Naive B cell (primary cell): ENCODE measurements at regions not wholly inside any gene's neighbourhood (a gene's known extent, or its start where the extent isn't known, plus 50 kb on each side); places are given as distances from the start of the nearest gene placed in this dataset.

Source experiments
- ATAC-seq, 2 donors: fragments of 150-1000 bp; cut with Tn5 transposase; 2 replicates each; pipeline ENCODE4 v1.10.0; 2021; ENCODE audit warnings: low read depth in 2 of 2, mild to moderate bottlenecking in 2 of 2, moderate library complexity in 2 of 2
- DNase-seq: peaks from one replicate; pipeline ENCODE4 v3.0.0; 2022
- H3K27ac Mint-ChIP-seq, 6 donors: one replicate each; pipeline ENCODE4 v1.8.0; 2020 to 2022; ENCODE audit warnings: mild to moderate bottlenecking in 6 of 6, mixed read lengths in 6 of 6, moderate library complexity in 5 of 6, inconsistent platforms in 2 of 6
- H3K27me3 Mint-ChIP-seq, 3 donors: one replicate each; pipeline ENCODE4 v1.8.0; 2021 to 2022; ENCODE audit warnings: mixed read lengths in 3 of 3, mild to moderate bottlenecking in 1 of 3
- H3K36me3 Mint-ChIP-seq, 2 donors: one replicate each; pipeline ENCODE4 v1.8.0; 2020 to 2022; ENCODE audit warnings: mixed read lengths in 2 of 2, inconsistent platforms in 1 of 2, mild to moderate bottlenecking in 1 of 2
- H3K4me1 Mint-ChIP-seq, 3 donors: one replicate each; pipeline ENCODE4 v1.8.0; 2020 to 2022; ENCODE audit warnings: mixed read lengths in 3 of 3, inconsistent platforms in 1 of 3, mild to moderate bottlenecking in 1 of 3, moderate library complexity in 1 of 3
- H3K4me3 Mint-ChIP-seq, 8 donors: one replicate each; pipeline ENCODE4 v1.8.0; 2020 to 2022; ENCODE audit warnings: mild to moderate bottlenecking in 8 of 8, mixed read lengths in 8 of 8, moderate library complexity in 8 of 8, inconsistent platforms in 2 of 8
- H3K9me3 Mint-ChIP-seq, 7 donors: one replicate each; pipeline ENCODE4 v1.8.0; 2020 to 2022; ENCODE audit warnings: mixed read lengths in 7 of 7, mild to moderate bottlenecking in 5 of 7, inconsistent platforms in 2 of 7, moderate library complexity in 1 of 7

GRCh38 chr13:53129864-53130393 lies 101.3 kb downstream of the OLFM4 start:
- Mint-ChIP-seq H3K27me3 (no peaks in the 10 kb centered on the region), H3K9me3 (peaks cover 0 to 6% (median 0%) of the 10 kb centered on the region in 7 donors), H3K36me3 (no peaks in the 10 kb centered on the region), H3K4me3 (no peak overlapping the region), H3K4me1 (no peaks in the 10 kb centered on the region), H3K27ac (no peak overlapping the region)
- ATAC-seq (no peak), DNase-seq (no peak)

GRCh38 chr13:53131361-53131760 lies 102.7 kb downstream of the OLFM4 start:
- no peak for DNase-seq
- no peak for ATAC-seq
- Mint-ChIP-seq H3K9me3 (peaks cover 0 to 6% (median 0%) of the 10 kb centered on the region in 7 donors), H3K4me1 (no peaks in the 10 kb centered on the region), H3K27ac (no peak overlapping the region), H3K36me3 (no peaks in the 10 kb centered on the region), H3K4me3 (no peak overlapping the region), H3K27me3 (no peaks in the 10 kb centered on the region)

GRCh38 chr13:53135301-53135700 lies 106.7 kb downstream of the OLFM4 start:
- no peak overlapping the region for H3K4me3 Mint-ChIP-seq
- H3K9me3 Mint-ChIP-seq: peaks cover 0 to 4% (median 0%) of the 10 kb centered on the region in 7 donors
- no peak for ATAC-seq
- no peaks in the 10 kb centered on the region for H3K27me3 Mint-ChIP-seq
- no peak overlapping the region for H3K27ac Mint-ChIP-seq
- no peaks in the 10 kb centered on the region for H3K36me3 Mint-ChIP-seq
- H3K4me1 Mint-ChIP-seq: no peaks in the 10 kb centered on the region
- no peak for DNase-seq

- no peak for ATAC-seq
- Mint-ChIP-seq H3K4me1 (no peaks in the 10 kb centered on the region), H3K4me3 (no peak overlapping the region)
Measured at GRCh38 chr13:53136554-53137215, 108.1 kb downstream of the OLFM4 start.

GRCh38 chr13:53137779-53138178 lies 109.2 kb downstream of the OLFM4 start:
- H3K9me3 Mint-ChIP-seq: peaks cover 0 to 4% (median 0%) of the 10 kb centered on the region in 7 donors

More at GRCh38 chr13:53136554-53137215, 108.1 kb downstream of the OLFM4 start:
- H3K27me3 Mint-ChIP-seq: no peaks in the 10 kb centered on the region
- DNase-seq: no peak
- H3K27ac Mint-ChIP-seq: no peak overlapping the region
- H3K9me3 Mint-ChIP-seq: peaks cover 0 to 4% (median 0%) of the 10 kb centered on the region in 7 donors
- H3K36me3 Mint-ChIP-seq: no peaks in the 10 kb centered on the region

GRCh38 chr13:53138376-53139036 lies 109.9 kb downstream of the OLFM4 start:
- no peak overlapping the region for H3K4me3 Mint-ChIP-seq
- no peak for ATAC-seq
- H3K36me3 Mint-ChIP-seq: no peaks in the 10 kb centered on the region

More at GRCh38 chr13:53137779-53138178, 109.2 kb downstream of the OLFM4 start:
- H3K36me3 Mint-ChIP-seq: no peaks in the 10 kb centered on the region
- no peak for DNase-seq
- H3K4me1 Mint-ChIP-seq: no peaks in the 10 kb centered on the region
- ATAC-seq: no peak
- H3K4me3 Mint-ChIP-seq: no peak overlapping the region
- no peak overlapping the region for H3K27ac Mint-ChIP-seq
- H3K27me3 Mint-ChIP-seq: no peaks in the 10 kb centered on the region

GRCh38 chr13:53141336-53141735 lies 112.7 kb downstream of the OLFM4 start:
- H3K27ac Mint-ChIP-seq: no peak overlapping the region
- no peak overlapping the region for H3K4me3 Mint-ChIP-seq
- no peak for DNase-seq
- no peaks in the 10 kb centered on the region for H3K4me1 Mint-ChIP-seq
- H3K36me3 Mint-ChIP-seq: no peaks in the 10 kb centered on the region
- peaks cover 0 to 10% (median 8%) of the 10 kb centered on the region in 3 donors for H3K27me3 Mint-ChIP-seq
- no peak for ATAC-seq
- peaks cover 0 to 4% (median 0%) of the 10 kb centered on the region in 7 donors for H3K9me3 Mint-ChIP-seq

More at GRCh38 chr13:53138376-53139036, 109.9 kb downstream of the OLFM4 start:
- Mint-ChIP-seq H3K27me3 (no peaks in the 10 kb centered on the region), H3K4me1 (no peaks in the 10 kb centered on the region), H3K9me3 (peaks cover 0 to 4% (median 0%) of the 10 kb centered on the region in 7 donors), H3K27ac (no peak overlapping the region)
- DNase-seq: no peak

GRCh38 chr13:53142306-53142705 lies 113.7 kb downstream of the OLFM4 start:
- Mint-ChIP-seq H3K4me3 (no peak overlapping the region), H3K27ac (no peak overlapping the region)

GRCh38 chr13:53143757-53144339 lies 115.2 kb downstream of the OLFM4 start:
- DNase-seq (no peak), ATAC-seq (no peak)
- H3K4me1 Mint-ChIP-seq: no peaks in the 10 kb centered on the region
- H3K27me3 Mint-ChIP-seq: peaks cover 0 to 10% (median 8%) of the 10 kb centered on the region in 3 donors
- no peak overlapping the region for H3K27ac Mint-ChIP-seq
- H3K4me3 Mint-ChIP-seq: no peak overlapping the region
- H3K36me3 Mint-ChIP-seq: no peaks in the 10 kb centered on the region
- H3K9me3 Mint-ChIP-seq: peaks cover 0 to 4% (median 0%) of the 10 kb centered on the region in 7 donors

More at GRCh38 chr13:53142306-53142705, 113.7 kb downstream of the OLFM4 start:
- Mint-ChIP-seq H3K27me3 (peaks cover 0 to 10% (median 8%) of the 10 kb centered on the region in 3 donors), H3K36me3 (no peaks in the 10 kb centered on the region), H3K4me1 (no peaks in the 10 kb centered on the region), H3K9me3 (peaks cover 0 to 4% (median 0%) of the 10 kb centered on the region in 7 donors)
- no peak for DNase-seq
- no peak for ATAC-seq

GRCh38 chr13:53144826-53145225 lies 116.2 kb downstream of the OLFM4 start:
- no peaks in the 10 kb centered on the region for H3K4me1 Mint-ChIP-seq
- H3K4me3 Mint-ChIP-seq: no peak overlapping the region
- no peak for DNase-seq
- no peaks in the 10 kb centered on the region for H3K36me3 Mint-ChIP-seq
- H3K9me3 Mint-ChIP-seq: peaks cover 0 to 4% (median 0%) of the 10 kb centered on the region in 7 donors
- H3K27ac Mint-ChIP-seq: no peak overlapping the region
- ATAC-seq: no peak
- peaks cover 0 to 10% (median 8%) of the 10 kb centered on the region in 3 donors for H3K27me3 Mint-ChIP-seq

GRCh38 chr13:53150568-53150967 lies 122.0 kb downstream of the OLFM4 start:
- peaks cover 0 to 3% (median 0%) of the 10 kb centered on the region in 7 donors for H3K9me3 Mint-ChIP-seq
- no peak overlapping the region for H3K27ac Mint-ChIP-seq
- peaks cover 0 to 7% (median 0%) of the 10 kb centered on the region in 3 donors for H3K4me1 Mint-ChIP-seq
- H3K27me3 Mint-ChIP-seq: peaks cover 7 to 16% (median 11%) of the 10 kb centered on the region in 3 donors
- ATAC-seq (no peak), DNase-seq (no peak)
- H3K4me3 Mint-ChIP-seq: no peak overlapping the region
- no peaks in the 10 kb centered on the region for H3K36me3 Mint-ChIP-seq

- peaks cover 0 to 7% (median 0%) of the 10 kb centered on the region in 3 donors for H3K4me1 Mint-ChIP-seq
- DNase-seq (peak; percentile 1), ATAC-seq (peak in 1 of 2 donors; percentile 27)
- no peaks in the 10 kb centered on the region for H3K36me3 Mint-ChIP-seq
- no peak overlapping the region for H3K27ac Mint-ChIP-seq
- peaks cover 7 to 16% (median 11%) of the 10 kb centered on the region in 3 donors for H3K27me3 Mint-ChIP-seq
- H3K9me3 Mint-ChIP-seq: peaks cover 0 to 3% (median 0%) of the 10 kb centered on the region in 7 donors
- H3K4me3 Mint-ChIP-seq: no peak overlapping the region
Measured at GRCh38 chr13:53151336-53152056, 122.9 kb downstream of the OLFM4 start.

GRCh38 chr13:53152057-53152421 lies 123.4 kb downstream of the OLFM4 start:
- Mint-ChIP-seq H3K9me3 (peaks cover 0 to 7% (median 3%) of the 10 kb centered on the region in 7 donors), H3K27me3 (peaks cover 7 to 16% (median 11%) of the 10 kb centered on the region in 3 donors), H3K27ac (no peak overlapping the region), H3K36me3 (no peaks in the 10 kb centered on the region), H3K4me1 (peaks cover 0 to 7% (median 0%) of the 10 kb centered on the region in 3 donors), H3K4me3 (no peak overlapping the region)
- no peak for ATAC-seq
- DNase-seq: no peak
